Heart right ventricle (tissue), 16 donors: ENCODE measurements at regions not wholly inside any gene's neighbourhood (a gene's known extent, or its start where the extent isn't known, plus 50 kb on each side); places are given as distances from the start of the nearest gene placed in this dataset.
"Not testable (repeated sequence)": the region's sequence is repeated elsewhere in the genome, so short reads cannot be mapped to it uniquely, and the experiment has no call there.

Experiments used
- ATAC-seq, 8 donors: fragments of 200-7000 bp; cut with Tn5 transposase; one replicate each; pipeline ENCODE4 v1.9.1; 2020; ENCODE audit warnings: mild to moderate bottlenecking in 8 of 8, moderate library complexity in 8 of 8, moderate number of reproducible peaks in 1 of 8
- DNase-seq, 2 donors: peaks; one replicate each; pipeline ENCODE4 v3.0.0-alpha.2; 2020
- H3K27ac ChIP-seq, 10 donors: fragments of 200-600 bp; sonication (generic) in 2 of 10; one replicate each; pipeline versions ENCODE4 v1.5.0 to v1.8.0; 2020 to 2022; ENCODE audit warnings: mild to moderate bottlenecking in 3 of 10
- H3K27me3 ChIP-seq, 7 donors: fragments of 200-600 bp; one replicate each; pipeline ENCODE4 v1.8.0; 2021 to 2022; ENCODE audit warnings: mild to moderate bottlenecking in 2 of 7
- H3K36me3 ChIP-seq, 9 donors: fragments of 200-600 bp; sonication (generic) in 1 of 9; one replicate each; pipeline versions ENCODE4 v1.5.0 to v1.8.0; 2020 to 2022; ENCODE audit warnings: mild to moderate bottlenecking in 2 of 9
- H3K4me1 ChIP-seq, 9 donors: fragments of 200-600 bp; sonication (generic) in 1 of 9; one replicate each; pipeline versions ENCODE4 v1.5.0 to v1.8.0; 2020 to 2022; ENCODE audit warnings: mild to moderate bottlenecking in 4 of 9
- H3K4me3 ChIP-seq, 10 donors: fragments of 200-600 bp; sonication (generic) in 2 of 10; one replicate each; pipeline versions ENCODE4 v1.5.0 to v1.8.0; 2020 to 2022; ENCODE audit warnings: mild to moderate bottlenecking in 7 of 10, moderate library complexity in 2 of 10
- H3K9me3 ChIP-seq, 11 donors: fragments of 200-600 bp in 10 of 11; sonication (generic) in 2 of 11; one replicate each; pipeline versions ENCODE4 v1.5.0 to v1.8.0; 2013 to 2022; ENCODE audit warnings: mild to moderate bottlenecking in 2 of 11, control low read depth in 1 of 11, moderate library complexity in 1 of 11
- WGBS, 2 donors: extraction: QIAGEN DNeasy Blood & Tissue Kit; methylation state at CpG; one replicate each; pipeline ENCODE4 v1.1.7; 2013; ENCODE audit warnings: inconsistent platforms in 1 of 2; 5-methylcytosine and 5-hydroxymethylcytosine counted together
- intact Hi-C, 10 donors: fragments of 100-400 bp; cut with DNase I; formaldehyde crosslinking; loops; one replicate each; pipeline versions ENCODE4 v1.11.1 to v1.14.2; 2022
- TF ChIP-seq, protein P1 (sequence below), 9 donors: fragments of 200-600 bp; sonication (generic) in 2 of 9; IDR thresholded peaks; one replicate each; pipeline versions ENCODE4 v1.5.0 to v1.8.0; 2021 to 2022; ENCODE audit warnings: antibody characterized with exemption in 9 of 9, mild to moderate bottlenecking in 5 of 9, moderate library complexity in 1 of 9
- donor health status: Arrhythmogenic right ventricular cardiomyopathy.
- donor health status: ischemic (EF 13 %, LVEDD 7.1; RV severe dilation, severe dysfunction).
- donor health status: healthy with polysubstance abuse.
- donor health status: DM: no; HTN: yes; CAD: no.
- donor health status: DM: no; HTN: no; CAD: no.
- donor health status: ischemic (EF 25% LVEDD 6.9; RV normal size, moderate dysfunction).
- donor health status: ischemic (EF 25% LVEDD 5.7; RV mildly dilated, moderate dysfunction).
- donor health status: healthy.
- donor health status: DM: yes; HTN: yes; CAD: no.
- donor health status: Ischemic cardiomyopathy.
- donor health status: ischemic (EF 35%, LVEDD 5.7; RV mildly dilated, moderate dysfunction).
- donor health status: nonischemic (EF 11% LVEDD 7.7; RV severe dilation, severe dysfunction).
- donor health status: DM: yes; HTN: yes; CAD: no.
- donor health status: PGD.
- donor health status: ischemic (EF 29% LVEDD 5.4; RV normal size, mild dysfunction).
- donor health status: nonischemic (EF 23%, LVEDD 6.1; RV moderate dilation, normal function).

GRCh38 chr2:12567411-12567810 is 149.3 kb upstream of the TRIB2 start:
- 80 to 95% methylated on average over 3 of the region's 3 CpGs for WGBS, 2 donors
- Histone ChIP-seq H3K4me1 (peaks cover 0 to 3% (median 0%) of the 10 kb centered on the region in 9 donors), H3K9me3 (no peaks in the 10 kb centered on the region), H3K27ac (no peak overlapping the region), H3K27me3 (no peaks in the 10 kb centered on the region), H3K36me3 (no peaks in the 10 kb centered on the region), H3K4me3 (no peak overlapping the region)
- intact Hi-C loops = no loop called here
- TF ChIP-seq, protein P1, sequence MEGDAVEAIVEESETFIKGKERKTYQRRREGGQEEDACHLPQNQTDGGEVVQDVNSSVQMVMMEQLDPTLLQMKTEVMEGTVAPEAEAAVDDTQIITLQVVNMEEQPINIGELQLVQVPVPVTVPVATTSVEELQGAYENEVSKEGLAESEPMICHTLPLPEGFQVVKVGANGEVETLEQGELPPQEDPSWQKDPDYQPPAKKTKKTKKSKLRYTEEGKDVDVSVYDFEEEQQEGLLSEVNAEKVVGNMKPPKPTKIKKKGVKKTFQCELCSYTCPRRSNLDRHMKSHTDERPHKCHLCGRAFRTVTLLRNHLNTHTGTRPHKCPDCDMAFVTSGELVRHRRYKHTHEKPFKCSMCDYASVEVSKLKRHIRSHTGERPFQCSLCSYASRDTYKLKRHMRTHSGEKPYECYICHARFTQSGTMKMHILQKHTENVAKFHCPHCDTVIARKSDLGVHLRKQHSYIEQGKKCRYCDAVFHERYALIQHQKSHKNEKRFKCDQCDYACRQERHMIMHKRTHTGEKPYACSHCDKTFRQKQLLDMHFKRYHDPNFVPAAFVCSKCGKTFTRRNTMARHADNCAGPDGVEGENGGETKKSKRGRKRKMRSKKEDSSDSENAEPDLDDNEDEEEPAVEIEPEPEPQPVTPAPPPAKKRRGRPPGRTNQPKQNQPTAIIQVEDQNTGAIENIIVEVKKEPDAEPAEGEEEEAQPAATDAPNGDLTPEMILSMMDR (IDR thresholded peaks at IDR 0.05) = no peak
- DNase-seq (no peak), ATAC-seq (no peak)

DNA sequence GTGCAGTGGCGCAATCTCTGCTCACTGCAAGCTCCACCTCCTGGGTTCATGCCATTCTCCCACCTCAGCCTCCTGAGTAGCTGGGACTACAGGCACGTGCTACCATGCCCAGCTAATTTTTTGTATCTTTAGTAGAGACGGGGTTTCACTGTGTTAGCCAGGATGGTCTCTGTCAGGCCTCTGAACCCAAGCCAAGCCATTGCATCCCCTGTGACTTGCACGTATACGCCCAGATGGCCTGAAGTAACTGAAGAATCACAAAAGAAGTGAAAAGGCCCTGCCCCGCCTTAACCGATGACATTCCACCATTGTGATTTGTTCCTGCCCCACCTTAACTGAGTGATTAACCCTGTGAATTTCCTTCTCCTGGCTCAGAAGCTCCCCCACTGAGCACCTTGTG is 147.2 kb upstream of the TRIB2 start:
- H3K27me3 ChIP-seq, H3K36me3 ChIP-seq, DNase-seq, H3K4me1 ChIP-seq, intact Hi-C loops, ATAC-seq, H3K9me3 ChIP-seq, H3K27ac ChIP-seq, H3K4me3 ChIP-seq: not testable (repeated sequence)
- whole genome bisulfite sequencing, 2 donors = 79 to 83% methylated on average over 7 of the region's 7 CpGs

GRCh38 chr2:12569929-12570328 is 146.8 kb upstream of the TRIB2 start:
- intact Hi-C loops, H3K27ac ChIP-seq, H3K36me3 ChIP-seq, DNase-seq, H3K4me1 ChIP-seq, ATAC-seq, H3K9me3 ChIP-seq, H3K4me3 ChIP-seq, H3K27me3 ChIP-seq: not testable (repeated sequence)
- 96 to 97% methylated on average over 8 of the region's 8 CpGs for WGBS, 2 donors

DNA sequence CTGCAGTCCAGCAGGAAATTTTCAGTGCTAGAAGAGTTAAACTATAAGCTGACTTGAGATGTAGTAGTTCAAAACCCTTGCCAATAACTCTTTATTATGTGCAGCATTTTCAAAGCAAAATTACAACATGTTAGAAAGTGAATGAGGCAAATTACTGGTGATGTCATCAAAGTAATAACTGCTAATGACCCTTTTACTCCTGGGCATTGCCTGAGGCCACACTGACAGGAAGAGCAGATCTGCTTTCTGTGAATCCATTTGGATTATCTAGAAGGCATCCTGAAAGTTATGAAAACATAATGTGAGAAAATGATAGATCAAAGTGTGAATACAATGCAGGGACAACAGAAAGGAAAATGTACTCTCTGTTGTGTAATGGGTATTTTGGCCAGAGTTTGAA is 139.6 kb upstream of the TRIB2 start:
- ATAC-seq (no peak), DNase-seq (no peak)
- no peaks in the 10 kb centered on the region for H3K36me3 ChIP-seq
- H3K27me3 ChIP-seq = no peaks in the 10 kb centered on the region
- intact Hi-C loops = no loop called here
- no peak overlapping the region for H3K4me3 ChIP-seq
- no peaks in the 10 kb centered on the region for H3K4me1 ChIP-seq
- no peaks in the 10 kb centered on the region for H3K9me3 ChIP-seq
- no peak overlapping the region for H3K27ac ChIP-seq
- TF ChIP-seq, protein P1 (IDR thresholded peaks at IDR 0.05) = no peak

GRCh38 chr2:12577567-12578253 is 139.0 kb upstream of the TRIB2 start:
- no peaks in the 10 kb centered on the region for H3K27me3 ChIP-seq
- no peaks in the 10 kb centered on the region for H3K9me3 ChIP-seq
- H3K4me1 ChIP-seq = no peaks in the 10 kb centered on the region
- no peaks in the 10 kb centered on the region for H3K36me3 ChIP-seq
- DNase-seq (no peak), ATAC-seq (no peak)
- intact Hi-C loops = no loop called here
- TF ChIP-seq, protein P1 (IDR thresholded peaks at IDR 0.05) = no peak
- WGBS, 2 donors = 86 to 87% methylated on average over 7 of the region's 7 CpGs
- H3K4me3 ChIP-seq = no peak overlapping the region
- no peak overlapping the region for H3K27ac ChIP-seq
